ENCODE measurements at regions not wholly inside any gene's neighbourhood (a gene's known extent, or its start where the extent isn't known, plus 50 kb on each side); places are given as distances from the start of the nearest gene placed in this dataset.
"Not testable (repeated sequence)": the region's sequence is repeated elsewhere in the genome, so short reads cannot be mapped to it uniquely, and the experiment has no call there.

DNA sequence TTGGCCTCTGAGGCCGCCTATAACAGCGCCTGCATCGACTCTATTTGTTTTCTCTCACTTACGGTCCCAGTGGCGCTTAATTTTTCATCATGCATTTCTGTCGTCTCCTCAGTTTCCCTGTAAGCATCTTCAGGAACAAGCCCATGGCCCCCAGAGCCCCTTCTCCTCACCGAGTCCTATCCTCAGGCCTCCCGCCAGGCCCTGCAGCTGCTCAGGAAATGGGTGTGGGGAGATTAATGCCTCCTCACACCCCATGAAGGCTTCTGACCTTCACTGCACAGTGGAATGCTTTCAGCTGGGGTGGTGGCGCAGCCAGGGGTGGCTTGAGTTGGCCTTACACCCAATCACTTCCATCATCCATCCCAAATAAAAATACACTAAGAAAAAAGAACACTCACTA is 260.4 kb downstream of the FAM43A start:
- TF ChIP-seq CTCF (IDR thresholded peaks at IDR 0.05; ENCODE audit: partially characterized antibody, unreplicated experiment), result no peak
- Mint-ChIP-seq H3K36me3 (ENCODE audit: unreplicated experiment) (peaks cover 17% of the 10 kb centered on the region), H3K4me1 (ENCODE audit: low read depth, unreplicated experiment) (peaks cover 12% of the 10 kb centered on the region), H3K27me3 (ENCODE audit: unreplicated experiment) (peaks cover 3% of the 10 kb centered on the region), H3K27ac (ENCODE audit: unreplicated experiment) (no peak overlapping the region), H3K4me3 (ENCODE audit: unreplicated experiment) (peak overlapping the region; percentile 12), H3K9me3 (ENCODE audit: unreplicated experiment) (peaks cover 4% of the 10 kb centered on the region)
- DNase-seq, result no peak

GRCh38 chr3:194949592-194949991 is 263.9 kb downstream of the FAM43A start:
- peaks cover 14% of the 10 kb centered on the region for H3K4me1 Mint-ChIP-seq (ENCODE audit: low read depth, unreplicated experiment)
- peaks cover 7% of the 10 kb centered on the region for H3K27me3 Mint-ChIP-seq (ENCODE audit: unreplicated experiment)
- no peak overlapping the region for H3K27ac Mint-ChIP-seq (ENCODE audit: unreplicated experiment)
- H3K9me3 Mint-ChIP-seq (ENCODE audit: unreplicated experiment), result peaks cover 3% of the 10 kb centered on the region
- H3K36me3 Mint-ChIP-seq (ENCODE audit: unreplicated experiment), result peaks cover 17% of the 10 kb centered on the region
- no peak for TF ChIP-seq CTCF (IDR thresholded peaks at IDR 0.05; ENCODE audit: partially characterized antibody, unreplicated experiment)
- H3K4me3 Mint-ChIP-seq (ENCODE audit: unreplicated experiment), result no peak overlapping the region
- no peak for DNase-seq

DNA sequence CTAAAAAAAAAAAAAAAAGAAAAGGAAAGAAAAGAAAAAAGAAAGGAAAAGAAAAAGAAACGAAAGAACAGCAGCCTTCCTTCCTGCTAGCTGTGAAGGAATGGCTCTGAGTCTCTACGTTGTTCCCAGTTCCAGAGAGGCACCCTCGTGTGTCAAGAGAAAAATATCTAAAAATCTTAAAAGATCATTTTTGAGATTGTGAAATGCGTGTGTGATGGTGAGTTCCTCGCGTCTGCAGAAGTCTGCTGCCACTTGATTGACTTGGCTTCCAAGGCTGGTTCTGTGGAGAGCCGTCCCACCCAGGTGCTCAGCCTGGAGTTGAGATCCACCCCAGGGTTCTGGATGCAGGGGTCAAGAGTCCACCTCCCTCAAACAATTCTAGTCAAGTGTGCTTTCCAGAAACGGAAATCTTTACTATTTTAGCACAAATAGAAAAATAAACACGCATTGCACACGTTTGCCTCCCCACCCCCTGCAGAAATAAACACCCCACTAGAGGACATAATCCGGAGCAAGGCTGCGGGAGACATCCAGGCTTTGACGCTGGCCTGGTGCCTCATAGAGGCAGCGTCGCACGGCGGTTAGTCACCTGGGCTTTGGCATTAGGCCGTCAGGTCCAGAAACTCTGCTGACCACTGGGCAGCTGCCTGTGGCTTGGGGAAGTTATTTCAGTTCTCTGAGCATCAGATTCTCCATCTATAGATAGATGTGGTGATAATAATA is 265.4 kb downstream of the FAM43A start:
- Mint-ChIP-seq H3K4me3 (ENCODE audit: unreplicated experiment) (no peak overlapping the region), H3K27ac (ENCODE audit: unreplicated experiment) (no peak overlapping the region), H3K4me1 (ENCODE audit: low read depth, unreplicated experiment) (peaks cover 6% of the 10 kb centered on the region), H3K27me3 (ENCODE audit: unreplicated experiment) (peaks cover 7% of the 10 kb centered on the region), H3K9me3 (ENCODE audit: unreplicated experiment) (peaks cover 3% of the 10 kb centered on the region), H3K36me3 (ENCODE audit: unreplicated experiment) (peaks cover 17% of the 10 kb centered on the region)
- no peak for DNase-seq
- no peak for TF ChIP-seq CTCF (IDR thresholded peaks at IDR 0.05; ENCODE audit: partially characterized antibody, unreplicated experiment)

- H3K27ac Mint-ChIP-seq (ENCODE audit: unreplicated experiment); H3K27me3 Mint-ChIP-seq (ENCODE audit: unreplicated experiment); H3K4me3 Mint-ChIP-seq (ENCODE audit: unreplicated experiment); H3K9me3 Mint-ChIP-seq (ENCODE audit: unreplicated experiment); DNase-seq; H3K4me1 Mint-ChIP-seq (ENCODE audit: low read depth, unreplicated experiment): not testable (repeated sequence)
- H3K36me3 Mint-ChIP-seq (ENCODE audit: unreplicated experiment), result peaks cover 17% of the 10 kb centered on the region
Measured at GRCh38 chr3:194951629-194951920, 265.9 kb downstream of the FAM43A start.

DNA sequence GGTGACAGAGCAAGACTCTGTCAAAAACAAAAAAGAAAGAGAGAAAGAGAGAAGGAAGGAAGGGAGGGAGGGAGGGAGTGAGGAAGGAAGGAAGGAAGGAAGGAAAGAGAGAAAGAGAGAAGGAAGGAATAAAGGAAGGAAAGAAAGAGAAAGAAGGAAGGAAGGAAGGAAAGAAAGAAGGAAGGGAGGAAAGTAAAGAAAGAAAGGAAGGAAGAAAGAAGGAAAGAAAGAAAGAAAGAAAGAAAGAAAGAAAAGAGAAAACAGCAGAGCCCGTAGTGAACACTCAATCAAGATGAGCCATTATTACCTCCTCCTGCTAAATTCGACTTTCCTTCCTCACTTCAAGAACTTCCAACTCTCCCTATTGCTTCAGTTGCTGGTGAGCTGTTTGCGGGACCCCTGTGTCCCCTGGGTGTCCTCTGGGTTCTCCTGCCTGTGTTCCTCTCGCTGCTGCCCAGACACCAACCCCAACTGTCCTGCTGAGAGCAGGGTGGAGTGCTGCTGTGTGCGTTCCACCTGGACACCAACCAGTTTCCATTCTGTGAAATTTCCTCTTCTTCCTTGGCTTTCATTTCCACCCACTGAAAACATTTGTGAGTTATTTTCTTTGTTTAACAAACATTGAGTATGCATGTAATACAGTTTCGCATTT is 266.4 kb downstream of the FAM43A start:
- Mint-ChIP-seq H3K4me1 (ENCODE audit: low read depth, unreplicated experiment) (peaks cover 2% of the 10 kb centered on the region), H3K9me3 (ENCODE audit: unreplicated experiment) (peaks cover 3% of the 10 kb centered on the region), H3K36me3 (ENCODE audit: unreplicated experiment) (peaks cover 17% of the 10 kb centered on the region), H3K27me3 (ENCODE audit: unreplicated experiment) (peaks cover 7% of the 10 kb centered on the region), H3K4me3 (ENCODE audit: unreplicated experiment) (no peak overlapping the region), H3K27ac (ENCODE audit: unreplicated experiment) (no peak overlapping the region)
- no peak for DNase-seq
- TF ChIP-seq CTCF (IDR thresholded peaks at IDR 0.05; ENCODE audit: partially characterized antibody, unreplicated experiment), result no peak

Data from glutamatergic neuron (in vitro differentiated cells).